Motor neuron (in vitro differentiated cells): ENCODE measurements at regions not wholly inside any gene's neighbourhood (a gene's known extent, or its start where the extent isn't known, plus 50 kb on each side); places are given as distances from the start of the nearest gene placed in this dataset.

Experiments used
- ATAC-seq, 8 experiments: fragments of 200-7000 bp; cut with Tn5 transposase; replicated peaks in 6 of 8; 2 replicates each; pipeline ENCODE4 v1.8.0; 2021; ENCODE audit warnings: mild to moderate bottlenecking in 8 of 8, moderate library complexity in 8 of 8
- H3K27ac ChIP-seq, 2 donors: fragments of 250-450 bp; sonication (Bioruptor Pico); 2 replicates each; pipeline ENCODE4 v1.9.0; 2021; ENCODE audit warnings: antibody characterized with exemption in 2 of 2, mild to moderate bottlenecking in 2 of 2, moderate library complexity in 1 of 2
- H3K4me1 ChIP-seq, 2 donors: fragments of 250-450 bp; sonication (Bioruptor Pico); replicated peaks in 1 of 2; 2 replicates each; pipeline ENCODE4 v1.6.1; 2021; ENCODE audit warnings: antibody characterized with exemption in 2 of 2, mild to moderate bottlenecking in 2 of 2, moderate library complexity in 1 of 2
- H3K4me3 ChIP-seq, 5 donors: fragments of 250-450 bp; sonication (Bioruptor Pico); 2 replicates each; pipeline ENCODE4 v1.9.0; 2021; ENCODE audit warnings: antibody characterized with exemption in 5 of 5, mild to moderate bottlenecking in 5 of 5, moderate library complexity in 4 of 5
- WGBS, 10 experiments: fragments of 450-650 bp; shearing (Covaris generic); methylation state at CpG; one replicate each; pipeline ENCODE4 v1.0.0; 2022; 5-methylcytosine and 5-hydroxymethylcytosine counted together
- in situ Hi-C, 9 experiments: fragments of 400-800 bp; cut with MboI; loops; one replicate each; pipeline ENCODE4 v1.15.0; 2021; ENCODE audit warnings: low sequenced_read_pairs in 9 of 9, low pct_unique_long_range_greater_than_20kb in 2 of 9; ENCODE audit not compliant: unreplicated experiment in 9 of 9

DNA sequence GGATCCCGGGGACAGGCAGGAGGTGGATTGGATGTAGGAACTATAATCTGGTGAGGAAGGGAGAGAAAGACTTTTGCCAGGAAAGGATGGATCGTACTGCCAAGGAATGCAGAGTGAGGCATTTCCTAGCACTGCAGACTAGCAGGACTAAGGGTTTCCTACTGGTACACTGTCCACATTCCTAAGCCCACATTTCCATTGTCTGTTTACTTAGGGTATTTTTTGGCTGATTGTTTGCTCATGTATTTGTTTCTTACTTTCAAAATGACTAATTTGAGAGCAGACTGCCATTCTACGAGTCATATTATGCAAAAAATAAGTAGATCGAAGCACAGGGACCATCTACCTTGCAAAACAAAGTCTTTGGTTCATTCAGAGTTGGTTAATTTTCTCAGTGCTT is 1029.5 kb upstream of the NR2F2 start:
- peaks cover 20 to 21% of the 10 kb centered on the region in 2 donors for H3K4me1 ChIP-seq
- WGBS, 10 experiments = 57 to 100% (median 93%) methylated on average over 2 to 4 of the region's 4 CpGs; no CpG with 5 or more reads in 1 of the 10 experiments
- no peak overlapping the region for H3K4me3 ChIP-seq
- no peak for ATAC-seq
- no peak overlapping the region for H3K27ac ChIP-seq
- in situ Hi-C loops = no loop called here

DNA sequence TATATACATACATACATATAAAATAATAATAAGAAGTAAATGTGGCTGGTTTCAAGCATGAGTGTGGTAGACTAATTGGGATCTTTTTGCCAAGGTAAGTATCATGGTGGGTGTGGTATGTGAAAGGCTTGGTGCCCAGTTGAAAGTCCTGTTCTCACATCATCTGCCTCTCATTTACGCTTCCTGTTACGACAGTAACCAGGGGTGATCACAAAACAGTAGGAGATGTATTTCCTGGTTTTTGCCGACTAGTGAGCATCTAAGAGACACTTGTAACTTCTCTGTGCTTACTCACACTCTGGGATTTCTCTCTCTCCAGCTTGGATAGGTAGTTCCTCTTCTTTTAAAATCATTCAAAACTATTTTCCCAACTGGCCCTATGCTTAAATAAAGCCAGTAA is 1028.3 kb upstream of the NR2F2 start:
- in situ Hi-C loops = no loop called here
- no peak for ATAC-seq
- H3K4me3 ChIP-seq = no peak overlapping the region
- peaks cover 8% of the 10 kb centered on the region in 2 donors for H3K4me1 ChIP-seq
- WGBS, 10 experiments = 75 to 100% (median 86%) methylated on average over 1 to 3 of the region's 3 CpGs; no CpG with 5 or more reads in 2 of the 10 experiments
- H3K27ac ChIP-seq = no peak overlapping the region

DNA sequence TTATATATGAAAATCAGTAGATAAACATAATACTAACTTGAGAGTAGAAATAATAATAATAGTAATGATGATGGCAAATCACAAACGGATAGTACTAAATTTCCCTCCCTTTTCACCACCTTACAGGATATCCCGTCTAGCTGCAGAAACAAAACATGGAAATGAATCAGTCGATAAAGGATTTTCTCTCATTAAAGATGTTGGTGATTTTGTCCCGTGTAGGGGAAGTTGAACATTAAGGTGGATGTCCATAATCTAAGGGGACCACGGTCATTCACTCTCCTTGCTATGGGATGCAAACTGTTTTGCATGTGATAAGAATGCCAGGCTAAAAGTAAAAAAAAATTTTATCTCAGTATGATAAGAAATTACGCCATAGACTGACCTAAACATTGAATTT is 1027.7 kb upstream of the NR2F2 start:
- ATAC-seq = no peak
- in situ Hi-C loops = no loop called here
- H3K27ac ChIP-seq = no peak overlapping the region
- peaks cover 7 to 8% of the 10 kb centered on the region in 2 donors for H3K4me1 ChIP-seq
- 70 to 100% (median 97%) methylated on average over 1 to 6 of the region's 6 CpGs for WGBS, 10 experiments
- H3K4me3 ChIP-seq = no peak overlapping the region

DNA sequence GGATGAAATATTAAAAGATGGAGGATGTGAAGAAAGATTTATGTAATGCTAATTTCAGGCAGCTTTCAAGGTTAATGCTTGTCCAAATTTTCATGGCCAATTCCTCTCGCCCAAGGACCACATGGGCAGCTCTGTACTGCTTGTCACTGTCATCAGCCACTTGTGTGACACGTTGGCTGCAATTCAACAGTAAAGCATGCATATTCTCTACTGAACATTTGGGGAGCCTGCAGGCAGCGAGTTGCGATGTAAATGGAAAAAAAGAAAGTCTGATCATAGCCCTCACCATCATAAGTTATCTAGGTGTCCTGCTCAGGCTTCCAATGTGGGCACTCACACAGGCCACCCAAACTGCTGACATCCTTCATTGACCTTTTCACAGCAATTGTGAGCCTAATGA is 1026.8 kb upstream of the NR2F2 start:
- in situ Hi-C loops = no loop called here
- WGBS, 10 experiments = 28 to 100% (median 83%) methylated on average over 1 to 4 of the region's 4 CpGs; no CpG with 5 or more reads in 2 of the 10 experiments
- H3K4me3 ChIP-seq = no peak overlapping the region
- no peak overlapping the region for H3K27ac ChIP-seq
- peak in 2 of 8 experiments; percentile 41 to 72 for ATAC-seq
- peaks cover 7 to 8% of the 10 kb centered on the region in 2 donors for H3K4me1 ChIP-seq

DNA sequence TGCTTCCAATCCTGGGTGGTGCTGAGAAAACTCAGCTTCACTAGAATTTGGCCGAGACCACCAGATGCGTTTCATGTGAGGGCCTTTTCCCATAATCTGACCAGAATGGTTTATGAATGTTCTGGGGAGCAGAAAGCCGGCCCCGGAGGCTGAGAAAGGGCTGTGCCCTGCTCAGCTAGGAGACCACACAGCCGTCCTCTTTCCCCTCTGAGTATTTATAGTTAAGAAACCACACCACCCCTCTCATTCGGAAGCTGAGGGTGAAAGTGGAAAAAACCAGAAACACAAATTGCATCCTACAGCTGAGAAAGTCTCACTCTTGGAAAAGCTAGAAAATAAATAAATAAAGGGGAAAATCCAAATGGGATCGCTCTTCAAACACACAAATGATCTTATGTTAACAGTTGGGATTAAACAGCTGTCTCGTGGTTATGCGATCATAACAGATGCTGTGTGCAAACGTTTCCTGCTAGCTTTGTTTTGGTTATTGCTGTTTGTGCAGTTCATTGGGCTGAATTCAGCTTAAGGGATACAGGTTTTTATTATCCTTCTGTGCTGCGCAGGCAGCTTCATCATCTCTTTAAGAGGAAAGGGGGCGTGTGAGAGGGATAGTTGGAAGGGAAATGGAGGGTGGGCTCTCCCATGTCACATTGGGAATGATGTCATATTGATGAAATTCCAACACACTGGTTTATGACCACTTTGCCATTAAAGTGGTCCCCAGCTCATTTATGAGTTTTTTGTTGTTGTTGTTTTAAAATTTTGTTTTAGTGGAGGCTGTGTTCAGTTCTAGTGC is 1026.2 kb upstream of the NR2F2 start:
- ATAC-seq = peak; percentile 17 to 81 (median 52)
- H3K4me3 ChIP-seq = no peak overlapping the region
- H3K27ac ChIP-seq = no peak overlapping the region
- H3K4me1 ChIP-seq = peaks cover 7 to 8% of the 10 kb centered on the region in 2 donors
- in situ Hi-C loops = no loop called here
- WGBS, 10 experiments = 5 to 100% (median 77%) methylated on average over 1 to 11 of the region's 12 CpGs

DNA sequence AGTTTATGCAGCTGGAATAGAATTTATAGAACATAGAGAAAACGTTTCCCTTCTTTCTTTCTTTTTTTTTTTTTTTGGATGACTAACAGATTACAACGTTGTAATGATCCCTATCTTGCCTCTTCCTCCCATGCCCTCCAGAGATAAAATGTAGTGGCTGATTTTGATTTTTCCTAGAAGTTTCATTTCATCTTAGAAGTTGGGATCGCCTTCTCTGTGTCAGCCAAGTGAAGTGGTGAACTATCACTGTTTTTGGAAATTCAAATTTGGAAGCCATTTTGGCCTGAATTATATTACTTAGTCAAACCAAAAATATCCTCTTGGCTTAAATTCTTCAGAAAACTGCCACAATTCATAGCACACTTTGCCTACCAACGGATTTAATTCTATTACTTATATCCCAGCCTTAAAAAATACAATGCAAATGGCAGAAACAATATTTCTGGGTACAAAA is 1025.5 kb upstream of the NR2F2 start:
- in situ Hi-C loops = no loop called here
- Histone ChIP-seq H3K4me3 (no peak overlapping the region), H3K4me1 (peaks cover 7 to 8% of the 10 kb centered on the region in 2 donors), H3K27ac (no peak overlapping the region)
- 14 to 100% (median 91%) methylated on average over 1 to 4 of the region's 4 CpGs for WGBS, 10 experiments
- peak in 1 of 8 experiments; percentile 12 for ATAC-seq

DNA sequence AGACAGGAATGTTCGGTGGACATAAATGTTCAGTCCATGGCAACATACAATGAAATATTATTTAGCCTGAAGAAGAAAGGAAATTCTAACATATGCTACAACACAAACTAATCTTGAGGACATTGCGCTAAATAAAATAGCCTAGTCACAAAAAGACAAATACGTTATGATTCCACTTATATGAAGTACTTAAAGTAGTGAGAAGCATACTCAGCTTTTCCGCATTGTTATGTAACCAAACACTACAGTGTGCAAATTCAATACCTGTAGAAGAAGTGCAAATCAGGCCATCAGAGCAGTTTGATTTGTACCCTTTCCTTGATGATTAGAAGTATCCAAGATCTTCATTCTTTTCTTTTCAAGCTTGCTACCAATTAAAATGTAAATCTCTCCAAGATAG is 1023.4 kb upstream of the NR2F2 start:
- no peak for ATAC-seq
- Histone ChIP-seq H3K27ac (no peak overlapping the region), H3K4me3 (no peak overlapping the region), H3K4me1 (peaks cover 7 to 8% of the 10 kb centered on the region in 2 donors)
- in situ Hi-C loops = no loop called here
- WGBS, 10 experiments = 83 to 100% (median 93%) methylated on average over 2 to 4 of the region's 4 CpGs; no CpG with 5 or more reads in 1 of the 10 experiments

DNA sequence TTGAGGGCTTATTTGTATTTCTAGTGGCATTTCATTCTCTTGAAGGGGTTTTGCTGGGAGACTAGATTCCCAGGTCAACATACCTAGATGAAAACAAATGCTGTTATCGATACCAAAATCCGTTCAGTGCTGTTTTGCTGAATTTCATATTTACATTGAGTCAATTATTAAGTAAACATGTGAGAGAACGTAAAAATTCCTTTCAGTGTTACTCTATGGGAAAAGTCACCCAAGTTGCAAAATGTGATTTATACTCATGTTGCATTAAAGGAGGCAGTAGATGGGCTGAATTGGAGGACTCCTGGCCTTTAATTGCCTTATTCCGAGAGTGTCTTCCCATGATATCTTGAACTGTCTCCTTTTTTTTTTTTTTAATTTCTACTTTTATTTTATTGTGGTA is 1011.3 kb upstream of the NR2F2 start:
- Histone ChIP-seq H3K4me3 (no peak overlapping the region), H3K4me1 (peaks cover 0 to 9% of the 10 kb centered on the region in 2 donors), H3K27ac (no peak overlapping the region)
- in situ Hi-C loops = no loop called here
- no peak for ATAC-seq
- 17 to 100% (median 99%) methylated on average over 1 to 4 of the region's 4 CpGs for WGBS, 10 experiments

DNA sequence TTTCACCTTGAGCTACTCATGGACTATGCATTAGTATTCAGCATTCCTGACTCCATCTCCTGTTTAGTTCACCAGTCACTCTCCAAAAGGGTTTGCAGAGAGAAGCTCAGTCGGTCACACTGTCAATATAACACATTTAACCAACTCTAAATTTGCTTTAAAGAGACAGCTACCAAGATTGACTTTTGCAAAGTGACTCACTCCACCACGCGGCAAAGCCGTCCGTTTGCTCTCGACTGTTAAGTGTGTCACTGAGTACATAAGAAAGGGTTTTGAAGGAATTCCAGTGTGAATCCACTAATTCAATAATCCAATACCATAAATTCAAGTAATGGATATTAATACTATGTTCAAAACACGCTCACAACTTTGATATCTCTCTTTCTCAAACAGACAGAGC is 1006.7 kb upstream of the NR2F2 start:
- H3K4me1 ChIP-seq = peaks cover 25 to 35% of the 10 kb centered on the region in 2 donors
- in situ Hi-C loops = no loop called here
- peak in 3 of 8 experiments; percentile 24 to 76 (median 51) for ATAC-seq
- H3K27ac ChIP-seq = no peak overlapping the region
- 6 to 100% (median 79%) methylated on average over 1 to 7 of the region's 7 CpGs; no CpG with 5 or more reads in 1 of the 10 experiments for WGBS, 10 experiments
- no peak overlapping the region for H3K4me3 ChIP-seq

DNA sequence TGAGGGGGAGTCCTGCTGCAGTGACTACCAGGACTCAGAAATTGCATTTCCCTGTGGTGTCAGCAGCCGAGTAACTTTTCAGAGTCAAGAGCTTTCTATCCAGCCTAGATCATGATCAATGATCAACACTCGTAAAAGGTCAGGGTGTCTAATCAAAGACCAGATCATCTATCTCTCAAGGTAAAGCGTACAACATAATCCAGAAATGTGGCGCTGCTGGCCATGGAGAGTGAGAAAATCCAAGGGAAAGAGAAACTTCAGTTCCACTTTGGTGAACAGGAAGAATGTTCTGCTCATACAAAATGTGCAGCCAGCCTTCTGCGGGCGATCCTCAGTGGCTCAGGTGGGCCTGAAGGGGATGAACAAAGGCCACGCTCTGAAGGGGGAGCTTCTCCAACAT is 1005.8 kb upstream of the NR2F2 start:
- in situ Hi-C loops = no loop called here
- Histone ChIP-seq H3K4me1 (peaks cover 28 to 42% of the 10 kb centered on the region in 2 donors), H3K4me3 (no peak overlapping the region), H3K27ac (no peak overlapping the region)
- no peak for ATAC-seq
- WGBS, 10 experiments = 17 to 100% (median 74%) methylated on average over 1 to 6 of the region's 7 CpGs; no CpG with 5 or more reads in 1 of the 10 experiments

DNA sequence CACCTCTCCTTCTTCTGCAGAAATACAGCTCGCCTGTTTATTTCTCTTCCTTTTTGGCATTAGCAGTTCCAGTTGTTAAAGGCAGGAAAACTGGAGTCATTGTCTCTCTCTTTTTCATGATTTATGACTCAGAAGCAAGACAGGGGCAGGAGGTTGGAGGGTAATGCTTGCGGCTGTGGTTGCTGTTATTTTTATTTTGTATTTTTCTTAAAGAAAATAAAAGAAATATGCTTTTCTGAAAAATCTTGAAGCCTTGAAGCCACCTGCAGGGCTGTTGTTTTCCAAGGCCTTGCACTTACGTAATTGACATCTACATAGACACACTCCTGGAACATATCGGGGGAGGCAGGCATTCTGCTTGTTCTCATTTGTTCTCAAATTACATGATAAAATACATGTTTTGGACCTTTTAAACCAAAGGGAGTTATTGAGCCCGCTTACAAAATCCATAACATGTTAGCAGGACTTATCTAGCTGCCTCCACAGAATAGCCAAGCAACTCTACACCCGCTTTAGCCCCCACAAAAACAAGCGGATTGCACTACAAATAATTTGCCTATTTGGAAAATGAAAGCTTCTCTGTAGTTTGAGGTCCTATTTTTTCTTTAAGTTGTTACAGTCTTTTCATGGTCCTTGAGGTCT is 1004.6 kb upstream of the NR2F2 start:
- in situ Hi-C loops = no loop called here
- peak overlapping the region in 2 of 5 donors; percentile 38 to 42 for H3K4me3 ChIP-seq
- 43 to 94% (median 86%) methylated on average over 3 to 7 of the region's 7 CpGs for WGBS, 10 experiments
- ATAC-seq = no peak
- peaks cover 28 to 48% of the 10 kb centered on the region in 2 donors for H3K4me1 ChIP-seq
- H3K27ac ChIP-seq = no peak overlapping the region

DNA sequence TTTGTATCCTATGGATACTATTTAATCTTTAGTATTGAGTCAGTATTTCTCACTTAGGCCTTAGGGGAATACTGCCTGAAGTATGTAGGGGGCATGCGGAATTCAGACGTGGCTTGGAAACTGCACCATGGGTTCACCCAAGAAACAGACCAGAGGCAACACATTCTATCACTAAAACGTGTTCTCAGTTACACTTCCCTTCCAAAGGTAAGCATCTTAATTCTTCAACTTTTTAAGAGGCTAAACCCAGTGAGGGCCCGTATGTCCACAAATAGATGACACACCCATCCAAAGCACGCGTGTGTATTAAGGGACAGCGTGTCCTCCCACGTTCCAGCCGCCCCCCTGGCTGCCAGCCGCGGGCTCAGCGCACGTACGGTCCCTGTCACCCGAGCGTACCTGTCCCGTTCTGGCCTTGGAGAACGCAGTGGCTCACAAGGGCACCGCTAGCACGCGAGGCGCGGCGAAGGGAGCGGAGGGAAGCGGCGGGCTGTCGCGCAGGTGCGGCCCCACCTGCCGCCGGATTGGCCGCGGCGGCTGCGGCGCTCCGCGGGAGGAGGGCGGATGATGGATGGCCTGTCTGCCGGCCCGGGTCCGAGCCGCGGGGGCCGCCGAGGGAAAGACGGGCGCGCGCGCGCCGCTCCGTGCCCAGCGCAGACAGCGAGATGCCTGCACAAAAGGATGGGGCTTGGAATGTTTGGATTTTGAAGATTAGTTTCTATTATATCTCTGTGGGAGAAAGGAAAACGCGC is 1003.9 kb upstream of the NR2F2 start:
- H3K4me1 ChIP-seq = peaks cover 28 to 48% of the 10 kb centered on the region in 2 donors
- 0 to 70% (median 26%) methylated on average over 1 to 18 of the region's 59 CpGs for WGBS, 10 experiments
- in situ Hi-C loops = no loop called here
- H3K27ac ChIP-seq = peak overlapping the region in 1 of 2 donors; percentile 51
- peak in 6 of 8 experiments; percentile 65 to 91 (median 86) for ATAC-seq
- H3K4me3 ChIP-seq = peak overlapping the region; percentile 28 to 42 (median 32)

DNA sequence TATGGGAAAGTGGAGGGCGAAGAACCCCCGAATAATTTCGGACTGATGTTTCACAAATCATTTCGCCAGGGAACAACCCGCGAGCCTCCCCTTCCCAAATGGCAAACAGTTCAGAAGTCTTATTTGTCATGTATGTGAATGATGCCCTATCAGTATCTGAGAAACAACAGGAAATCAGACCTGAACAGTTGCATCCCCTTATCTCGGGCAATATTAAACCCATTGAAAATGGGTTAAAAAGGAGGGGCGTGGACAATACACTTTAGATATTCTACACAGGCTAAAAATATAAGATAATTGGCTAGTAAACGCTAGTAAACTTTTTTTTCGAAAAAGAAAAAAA is 1003.3 kb upstream of the NR2F2 start:
- H3K4me1 ChIP-seq = peaks cover 28 to 48% of the 10 kb centered on the region in 2 donors
- WGBS, 10 experiments = 0 to 56% (median 19%) methylated on average over 2 to 9 of the region's 10 CpGs; no CpG with 5 or more reads in 2 of the 10 experiments
- in situ Hi-C loops = no loop called here
- H3K27ac ChIP-seq = no peak overlapping the region
- H3K4me3 ChIP-seq = peak overlapping the region; percentile 28 to 42 (median 32)
- peak in 5 of 8 experiments; percentile 4 to 37 (median 25) for ATAC-seq
